IMR-90 (cell line): ENCODE measurements at regions not wholly inside any gene's neighbourhood (a gene's known extent, or its start where the extent isn't known, plus 50 kb on each side); places are given as distances from the start of the nearest gene placed in this dataset.

Experiments
- ATAC-seq: fragments of 200-7000 bp; cut with Tn5 transposase; 2 replicates; pipeline ENCODE4 v1.9.1; 2020; ENCODE audit warnings: low read depth, mild to moderate bottlenecking, moderate library complexity
- BruUV-seq: library from RNA; stranded (reverse); fragments of 400-500 nt; replicated peaks from 2 replicates; lab custom pipeline; 2021; lab: Mats Ljungman, UMichigan
- CTCF ChIA-PET: fragments of 300-600 bp; formaldehyde crosslinking; extraction: SDS; loops from one replicate; lab custom pipeline; 2021; ENCODE audit warnings: antibody characterized with exemption; lab: Yijun Ruan, JAX
- POLR2A ChIA-PET: fragments of 300-600 bp; sonication (Branson Sonifier 250); formaldehyde crosslinking; loops from one replicate; lab custom pipeline; 2022; ENCODE audit warnings: antibody characterized with exemption; ENCODE audit not compliant: unreplicated experiment; lab: Charles Lee
- DNase-seq: peaks from one replicate; pipeline ENCODE4 v3.0.0; 2013
- H2AFZ ChIP-seq: replicated peaks from 2 replicates; pipeline ENCODE3; 2013; ENCODE audit warnings: low read length, mild to moderate bottlenecking; ENCODE audit not compliant: poor library complexity
- H2AK5ac ChIP-seq: 2 replicates; pipeline ENCODE4 v1.6.1; 2013; ENCODE audit warnings: low read depth, low read length, inconsistent platforms
- H2AK9ac ChIP-seq: replicated peaks from 2 replicates; pipeline ENCODE3; 2013; ENCODE audit warnings: mild to moderate bottlenecking, low read depth, low read length, moderate library complexity; ENCODE audit not compliant: poor library complexity
- H2BK120ac ChIP-seq: 2 replicates; pipeline ENCODE4 v1.6.1; 2013; ENCODE audit warnings: low read depth, low read length, inconsistent platforms
- H2BK15ac ChIP-seq: 3 replicates; pipeline ENCODE4 v1.6.1; 2013; ENCODE audit warnings: low read depth, low read length, inconsistent platforms
- H2BK20ac ChIP-seq: 2 replicates; pipeline ENCODE4 v1.6.1; 2013; ENCODE audit warnings: low read depth, mild to moderate bottlenecking, inconsistent platforms, low read length, moderate library complexity
- H2BK5ac ChIP-seq: 2 replicates; pipeline ENCODE4 v1.6.1; 2013; ENCODE audit warnings: mild to moderate bottlenecking, low read depth, low read length, inconsistent platforms; ENCODE audit not compliant: poor library complexity, severe bottlenecking
- H3K14ac ChIP-seq: replicated peaks from 2 replicates; pipeline ENCODE4 v1.6.1; 2013; ENCODE audit warnings: low read depth, low read length, inconsistent platforms
- H3K18ac ChIP-seq: 2 replicates; pipeline ENCODE4 v1.6.1; 2013; ENCODE audit warnings: low read depth, low read length, control low read depth
- H3K23ac ChIP-seq: 2 replicates; pipeline ENCODE4 v1.6.1; 2013; ENCODE audit warnings: low read depth, low read length, inconsistent platforms
- H3K27ac ChIP-seq: 2 replicates; pipeline ENCODE4 v1.5.1; 2013; ENCODE audit warnings: mild to moderate bottlenecking, control low read depth, low read length; ENCODE audit not compliant: insufficient read depth
- H3K27me3 ChIP-seq: 2 replicates; pipeline ENCODE4 v1.6.1; 2013; ENCODE audit warnings: low read length; ENCODE audit not compliant: control insufficient read depth, insufficient read depth
- H3K36me3 ChIP-seq: 2 replicates; pipeline ENCODE4 v1.6.1; 2013; ENCODE audit warnings: low read length, mixed read lengths; ENCODE audit not compliant: control insufficient read depth, insufficient read depth
- H3K4ac ChIP-seq: 2 replicates; pipeline ENCODE4 v1.6.1; 2013; ENCODE audit warnings: low read depth, low read length, inconsistent platforms
- H3K4me1 ChIP-seq: 2 replicates; pipeline ENCODE4 v1.6.1; 2013; ENCODE audit warnings: low read length, mixed read lengths; ENCODE audit not compliant: control insufficient read depth, insufficient read depth
- H3K4me2 ChIP-seq: 2 replicates; pipeline ENCODE4 v1.6.1; 2013; ENCODE audit warnings: low read depth, mild to moderate bottlenecking, control low read depth, low read length, moderate library complexity
- H3K4me3 ChIP-seq: 2 replicates; pipeline ENCODE4 v1.5.1; 2013; ENCODE audit warnings: low read depth, mild to moderate bottlenecking, control low read depth, low read length, moderate library complexity; ENCODE audit not compliant: insufficient read depth
- H3K56ac ChIP-seq: 2 replicates; pipeline ENCODE4 v1.6.1; 2013; ENCODE audit warnings: low read length, inconsistent platforms; ENCODE audit not compliant: insufficient read depth; ENCODE audit errors: extremely low read depth
- H3K79me1 ChIP-seq, 2 experiments: 2 replicates each; pipeline ENCODE4 v1.6.1; 2013; ENCODE audit warnings: low read length in 2 of 2, inconsistent platforms in 1 of 2, low read depth in 1 of 2
- H3K9ac ChIP-seq: 2 replicates; pipeline ENCODE4 v1.6.1; 2013; ENCODE audit warnings: low read depth, low read length, control low read depth
- H3K9me1 ChIP-seq: 2 replicates; pipeline ENCODE4 v1.6.1; 2013; ENCODE audit warnings: low read length, inconsistent platforms; ENCODE audit not compliant: insufficient read depth
- H3K9me3 ChIP-seq: 2 replicates; pipeline ENCODE4 v1.6.1; 2013; ENCODE audit warnings: low read length; ENCODE audit not compliant: control insufficient read depth, insufficient read depth
- H4K20me1 ChIP-seq: 2 replicates; pipeline ENCODE4 v1.6.1; 2013; ENCODE audit warnings: low read length, inconsistent platforms; ENCODE audit not compliant: insufficient read depth
- H4K5ac ChIP-seq: 2 replicates; pipeline ENCODE4 v1.6.1; 2013; ENCODE audit warnings: mild to moderate bottlenecking, low read depth, low read length, control low read depth
- H4K8ac ChIP-seq, 2 experiments: 2 replicates each; pipeline ENCODE4 v1.6.1; 2013; ENCODE audit warnings: low read depth in 2 of 2, low read length in 2 of 2, control low read depth in 1 of 2, inconsistent platforms in 1 of 2
- H4K91ac ChIP-seq: 2 replicates; pipeline ENCODE4 v1.6.1; 2013; ENCODE audit warnings: low read depth, low read length, inconsistent platforms; ENCODE audit not compliant: insufficient read depth
- BHLHE40 ChIP-seq: fragments of 150-350 bp; IDR thresholded peaks from 2 replicates; pipeline ENCODE4 v1.6.1; 2016; ENCODE audit warnings: mild to moderate bottlenecking, low read depth, low read length
- CEBPB ChIP-seq: IDR thresholded peaks from 2 replicates; pipeline ENCODE4 v1.6.1; 2012; ENCODE audit warnings: low read depth, low read length, improper control_type of control experiment
- CHD1 ChIP-seq: IDR thresholded peaks from 2 replicates; pipeline ENCODE4 v1.6.1; 2012; ENCODE audit warnings: low read depth, low read length, improper control_type of control experiment
- CTCF ChIP-seq: conservative IDR thresholded peaks from 2 replicates; pipeline ENCODE4 v1.5.1; 2012; ENCODE audit warnings: mild to moderate bottlenecking, low read depth, low read length, improper control_type of control experiment
- ELK1 ChIP-seq: fragments of 150-350 bp; IDR thresholded peaks from 2 replicates; pipeline ENCODE4 v1.6.1; 2016; ENCODE audit warnings: low read depth, mild to moderate bottlenecking, low read length, moderate library complexity, borderline replicate concordance
- FOS ChIP-seq: fragments of 150-350 bp; IDR thresholded peaks from 2 replicates; pipeline ENCODE4 v1.6.1; 2016; ENCODE audit warnings: low read depth, low read length
- MAFK ChIP-seq: IDR thresholded peaks from 2 replicates; pipeline ENCODE4 v1.6.1; 2012; ENCODE audit warnings: low read depth, low read length, improper control_type of control experiment
- MAZ ChIP-seq: IDR thresholded peaks from 2 replicates; pipeline ENCODE4 v1.6.1; 2012; ENCODE audit warnings: low read depth, mild to moderate bottlenecking, low read length, improper control_type of control experiment, moderate library complexity, borderline replicate concordance
- MXI1 ChIP-seq: IDR thresholded peaks from 2 replicates; pipeline ENCODE4 v1.6.1; 2012; ENCODE audit warnings: low read depth, mild to moderate bottlenecking, low read length, moderate library complexity, borderline replicate concordance
- POLR2A ChIP-seq: IDR thresholded peaks from 2 replicates; pipeline ENCODE4 v1.6.1; 2012; ENCODE audit warnings: mild to moderate bottlenecking, low read depth, low read length
- RAD21 ChIP-seq: IDR thresholded peaks from 2 replicates; pipeline ENCODE4 v1.6.1; 2012; ENCODE audit warnings: low read length, improper control_type of control experiment
- RCOR1 ChIP-seq: IDR thresholded peaks from 2 replicates; pipeline ENCODE4 v1.6.1; 2012; ENCODE audit warnings: mild to moderate bottlenecking, low read length, improper control_type of control experiment; ENCODE audit not compliant: insufficient replicate concordance
- WGBS, 2 experiments: methylation state at CpG; one replicate each; pipeline versions ENCODE4 v1.1.5 to v1.1.7; 2013; ENCODE audit warnings: missing lambda C conversion rate in 2 of 2; ENCODE audit not compliant: insufficient read length in 1 of 2; ENCODE audit errors: extremely low coverage in 2 of 2; 5-methylcytosine and 5-hydroxymethylcytosine counted together
- dilution Hi-C: fragments of 300-500 bp; cut with HindIII; formaldehyde crosslinking; loops from one replicate; pipeline ENCODE4 v1.14.3; 2018; ENCODE audit warnings: low sequenced_read_pairs; ENCODE audit not compliant: unreplicated experiment
- in situ Hi-C: fragments of 300-500 bp; cut with MboI; formaldehyde crosslinking; loops from 3 replicates; pipeline ENCODE4 v1.14.3; 2019; ENCODE audit warnings: low sequenced_read_pairs, inconsistent platforms, mixed read lengths
- intact Hi-C: fragments of 100-400 bp; cut with micrococcal nuclease; formaldehyde crosslinking; loops from 2 replicates; pipeline ENCODE4 v1.10.0; 2022
- TF ChIP-seq, protein P1 (sequence below): fragments of 150-350 bp; IDR thresholded peaks from 2 replicates; pipeline ENCODE4 v1.6.1; 2017; ENCODE audit warnings: mild to moderate bottlenecking, antibody characterized with exemption, low read length, low read depth

GRCh38 chr10:4504550-4504949 is 321.5 kb upstream of the AKR1E2 start:
- no CpG with 5 or more reads among the region's 5 CpGs for WGBS, 2 experiments
- no peak overlapping the region for H2AK9ac ChIP-seq
- H2BK15ac ChIP-seq: no peak overlapping the region; the same call in 2 of the 3 replicates
- no peak overlapping the region for H4K5ac ChIP-seq
- 0 out of 2 replicates have a peak overlapping the region, but pooled peaks have one; percentile 9 for H2BK120ac ChIP-seq
- no peak overlapping the region for H3K4me3 ChIP-seq
- TF ChIP-seq CEBPB: no peak
- TF ChIP-seq MAFK: no peak
- no peak for TF ChIP-seq ELK1
- TF ChIP-seq FOS: no peak
- no peak for TF ChIP-seq CHD1
- TF ChIP-seq CTCF: no peak
- TF ChIP-seq BHLHE40: no peak
- no peak for TF ChIP-seq MAZ
- TF ChIP-seq RCOR1: no peak
- TF ChIP-seq POLR2A: no peak
- no peak for TF ChIP-seq RAD21
- TF ChIP-seq, protein P1, sequence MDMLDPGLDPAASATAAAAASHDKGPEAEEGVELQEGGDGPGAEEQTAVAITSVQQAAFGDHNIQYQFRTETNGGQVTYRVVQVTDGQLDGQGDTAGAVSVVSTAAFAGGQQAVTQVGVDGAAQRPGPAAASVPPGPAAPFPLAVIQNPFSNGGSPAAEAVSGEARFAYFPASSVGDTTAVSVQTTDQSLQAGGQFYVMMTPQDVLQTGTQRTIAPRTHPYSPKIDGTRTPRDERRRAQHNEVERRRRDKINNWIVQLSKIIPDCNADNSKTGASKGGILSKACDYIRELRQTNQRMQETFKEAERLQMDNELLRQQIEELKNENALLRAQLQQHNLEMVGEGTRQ: no peak
- TF ChIP-seq MXI1: no peak
- intact Hi-C loops (no loop called here), dilution Hi-C loops (no loop called here), in situ Hi-C loops (loop anchor here (25.0 kb wide), 1 partner anchor 1292 kb away; no protein-coding TSS in a partner anchor)
- H3K27ac ChIP-seq: no peak overlapping the region
- no peak overlapping the region for H2BK5ac ChIP-seq
- no peak overlapping the region for H3K23ac ChIP-seq
- no peak overlapping the region for H4K8ac ChIP-seq
- no peaks in the 10 kb centered on the region for H4K20me1 ChIP-seq
- H3K9me1 ChIP-seq: peaks cover 4% of the 10 kb centered on the region; the same call in 1 of the 2 replicates
- no peak overlapping the region for H2AFZ ChIP-seq
- H4K91ac ChIP-seq: no peak overlapping the region
- H2BK20ac ChIP-seq: no peak overlapping the region
- H2AK5ac ChIP-seq: peak overlapping the region; percentile 49; the same call in 1 of the 2 replicates
- H3K4ac ChIP-seq: no peak overlapping the region
- H3K4me2 ChIP-seq: no peak overlapping the region
- no peak overlapping the region for H3K18ac ChIP-seq
- no peak overlapping the region for H3K14ac ChIP-seq
- H3K56ac ChIP-seq: no peak overlapping the region
- no peaks in the 10 kb centered on the region for H3K27me3 ChIP-seq
- no TSS peak for BruUV-seq
- H3K9ac ChIP-seq: no peak overlapping the region
- H3K9me3 ChIP-seq: no peaks in the 10 kb centered on the region
- DNase-seq (no peak), ATAC-seq (no peak)
- POLR2A ChIA-PET: no interaction called here
- no peaks in the 10 kb centered on the region for H3K4me1 ChIP-seq
- no peaks in the 10 kb centered on the region for H3K79me1 ChIP-seq
- no peaks in the 10 kb centered on the region for H3K36me3 ChIP-seq
- CTCF ChIA-PET: no interaction called here
